HG03025 (cell line): ENCODE measurements at regions not wholly inside any gene's neighbourhood (a gene's known extent, or its start where the extent isn't known, plus 50 kb on each side); places are given as distances from the start of the nearest gene placed in this dataset.
"Not testable (repeated sequence)": the region's sequence is repeated elsewhere in the genome, so short reads cannot be mapped to it uniquely, and the experiment has no call there.

ENCODE experiments used
- ATAC-seq: cut with Tn5 transposase; IDR thresholded peaks from one replicate; pipeline ENCODE4 v1.9.1; 2021; ENCODE audit warnings: mild to moderate bottlenecking, moderate library complexity; ENCODE audit not compliant: unreplicated experiment, low FRiP score

DNA sequence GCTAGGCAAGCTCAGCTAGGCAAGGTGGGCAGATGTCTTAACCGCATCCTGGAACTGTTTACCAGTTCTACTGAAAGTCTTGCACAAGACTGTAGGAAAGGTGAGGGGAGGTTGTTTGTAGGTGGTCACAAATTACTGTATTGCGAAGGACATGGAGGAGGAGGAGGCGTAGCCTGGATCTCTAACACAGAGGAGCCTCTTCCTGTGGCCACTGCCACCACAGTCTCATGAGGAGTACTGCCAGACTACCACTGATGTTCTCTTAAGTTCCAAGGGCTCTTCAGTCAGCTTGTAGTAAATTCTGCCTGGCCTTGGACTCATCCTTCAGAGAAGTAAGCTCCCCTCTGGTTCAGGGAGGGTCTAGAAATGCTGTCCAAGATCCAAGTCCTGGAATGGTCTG is 258.6 kb downstream of the FAT4 start:
- ATAC-seq, result no peak

- no peak for ATAC-seq
Measured at GRCh38 chr4:125573786-125574185, 259.0 kb downstream of the FAT4 start.

DNA sequence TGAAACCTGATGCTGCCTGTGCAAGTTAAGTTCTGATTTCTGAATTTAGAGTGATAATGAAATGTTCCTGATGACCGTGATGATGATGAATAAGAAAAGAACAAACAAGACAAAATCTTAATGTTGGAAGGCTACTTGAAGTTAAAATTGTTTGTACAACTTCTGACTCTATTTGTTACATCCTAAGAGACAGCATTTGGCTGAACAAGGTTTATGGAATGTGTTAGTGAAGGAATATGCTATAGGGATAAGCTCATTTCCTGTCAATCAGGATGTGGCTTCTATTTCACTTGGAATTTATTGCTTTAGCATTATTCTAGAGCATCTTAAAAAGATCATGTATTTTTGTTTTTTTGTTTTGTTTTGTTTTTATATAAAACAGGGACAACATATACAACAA is 267.5 kb downstream of the FAT4 start:
- no peak for ATAC-seq

DNA sequence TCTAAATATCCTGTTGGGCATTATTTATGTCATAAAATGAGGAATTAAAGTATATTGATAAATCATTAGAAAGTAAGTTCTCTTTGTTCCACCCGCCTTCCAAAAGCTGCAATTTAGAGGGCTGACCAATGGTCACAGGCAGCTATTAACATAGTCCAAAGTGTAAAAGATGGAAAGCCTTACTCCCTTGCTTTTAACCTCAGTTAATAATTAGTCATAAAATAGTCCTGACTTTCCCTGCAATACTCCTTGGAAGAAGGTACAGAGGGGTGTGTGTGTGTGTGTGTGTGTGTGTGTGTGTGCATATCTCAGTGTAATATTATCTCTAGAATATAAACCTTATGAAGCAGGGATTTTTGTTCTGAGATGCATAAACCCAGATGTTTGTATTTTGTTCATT is 275.4 kb downstream of the FAT4 start:
- no peak for ATAC-seq

GRCh38 chr4:125591290-125591689 is 276.5 kb downstream of the FAT4 start:
- no peak for ATAC-seq

DNA sequence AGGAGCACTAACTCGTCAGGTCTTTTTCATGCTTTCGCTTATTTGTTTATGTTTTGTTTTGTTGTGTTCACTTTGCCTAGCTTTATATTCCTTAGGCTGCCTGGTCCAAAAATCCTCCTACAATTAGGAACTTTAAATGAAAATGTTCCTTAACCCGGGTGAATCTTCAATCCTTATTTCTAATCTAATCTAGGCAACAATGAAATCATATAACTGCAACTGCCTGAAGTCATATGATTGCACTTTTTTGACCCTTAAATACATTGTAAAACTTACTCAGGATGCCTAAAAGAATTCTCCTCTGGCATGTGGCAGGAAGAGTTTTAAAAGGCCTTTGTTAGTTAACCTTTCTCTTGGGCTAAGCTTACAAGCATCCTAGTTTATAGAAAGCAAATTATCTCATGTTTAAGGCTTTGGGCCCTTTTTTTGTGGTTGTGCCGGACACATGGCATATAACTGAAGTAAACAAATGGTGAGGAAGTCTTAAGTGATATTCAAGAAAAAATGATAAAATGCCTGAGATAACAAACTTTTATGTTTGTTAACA is 279.4 kb downstream of the FAT4 start:
- ATAC-seq, result no peak

DNA sequence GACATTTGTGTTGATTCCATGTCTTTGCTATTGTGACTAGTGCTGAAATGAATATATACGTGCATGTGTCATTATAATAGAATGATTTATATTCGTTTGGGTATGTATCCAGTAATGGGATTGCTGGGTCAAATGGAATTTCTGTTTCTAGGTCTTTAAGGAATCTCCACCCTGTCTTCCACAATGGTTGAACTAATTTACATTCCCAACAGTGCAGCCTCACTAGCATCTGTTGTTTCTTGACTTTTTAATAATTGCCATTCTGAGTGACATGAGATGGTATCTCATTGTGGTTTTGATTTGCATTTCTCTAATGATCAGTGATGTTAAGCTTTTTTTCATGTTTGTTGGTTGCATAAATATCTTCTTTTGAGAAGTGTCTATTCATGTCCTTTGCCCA is 291.2 kb downstream of the FAT4 start:
- ATAC-seq, result not testable (repeated sequence)

GRCh38 chr4:125620066-125620860 is 305.5 kb downstream of the FAT4 start:
- no peak for ATAC-seq

DNA sequence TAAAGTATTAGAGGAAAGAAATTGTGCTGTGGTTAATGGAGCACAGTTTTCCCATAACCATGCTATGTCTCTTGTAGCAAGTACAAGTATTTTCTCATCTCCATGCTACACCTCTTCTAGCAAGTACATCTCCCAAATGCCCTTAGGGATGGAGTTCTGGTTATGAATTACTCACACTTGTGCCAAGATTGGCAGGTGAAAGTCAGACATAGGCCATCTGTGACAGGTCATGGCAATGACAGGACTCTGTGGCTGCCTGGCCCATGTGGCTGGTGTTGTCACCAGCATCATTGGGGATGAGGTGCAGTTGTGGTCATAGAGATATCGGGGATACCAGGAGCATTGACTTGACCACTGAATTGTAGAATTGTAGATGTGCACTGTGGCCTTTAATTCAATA is 310.2 kb downstream of the FAT4 start:
- ATAC-seq, result no peak

DNA sequence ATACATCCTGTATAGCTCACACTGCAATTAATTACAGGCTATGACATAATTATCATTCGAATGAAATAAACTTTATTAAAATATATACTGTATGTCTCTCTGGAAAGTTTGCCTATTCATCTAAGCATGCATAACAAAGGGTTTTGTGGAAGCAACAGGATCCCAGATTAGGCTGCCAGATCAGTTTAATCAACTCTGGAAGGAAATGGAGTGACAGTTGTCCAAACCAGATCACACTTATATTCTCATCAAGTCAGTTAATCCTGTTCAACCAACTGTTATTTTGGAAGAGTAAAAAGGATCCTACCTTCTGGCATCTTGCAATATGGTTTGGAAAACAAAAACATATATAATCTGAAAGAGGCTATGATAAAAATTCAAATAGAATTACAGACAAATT is 312.2 kb downstream of the FAT4 start:
- ATAC-seq, result no peak

DNA sequence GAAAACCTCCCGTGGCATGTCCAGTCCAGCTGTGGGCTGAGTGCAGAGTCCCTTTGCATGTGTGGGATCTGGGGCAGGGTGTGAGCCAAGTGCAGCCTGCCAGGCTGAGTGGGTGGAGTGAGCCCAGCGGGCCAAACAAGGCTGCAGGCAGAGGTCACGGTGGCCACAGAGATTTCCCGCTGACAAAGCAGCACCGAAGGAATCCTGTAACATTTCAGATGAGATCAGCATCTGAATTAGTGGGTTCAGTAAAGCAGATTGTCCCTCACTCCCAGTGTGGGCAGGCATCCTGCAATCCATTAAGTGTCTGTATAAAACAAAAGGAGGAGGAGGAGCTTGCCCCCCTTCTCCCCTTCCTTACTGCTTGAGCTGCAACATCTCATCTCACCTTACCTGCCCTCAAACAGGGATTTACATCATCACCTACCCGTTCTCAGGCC is 324.4 kb downstream of the FAT4 start:
- no peak for ATAC-seq

- no peak for ATAC-seq
Measured at GRCh38 chr4:125641611-125642010, 326.9 kb downstream of the FAT4 start.

DNA sequence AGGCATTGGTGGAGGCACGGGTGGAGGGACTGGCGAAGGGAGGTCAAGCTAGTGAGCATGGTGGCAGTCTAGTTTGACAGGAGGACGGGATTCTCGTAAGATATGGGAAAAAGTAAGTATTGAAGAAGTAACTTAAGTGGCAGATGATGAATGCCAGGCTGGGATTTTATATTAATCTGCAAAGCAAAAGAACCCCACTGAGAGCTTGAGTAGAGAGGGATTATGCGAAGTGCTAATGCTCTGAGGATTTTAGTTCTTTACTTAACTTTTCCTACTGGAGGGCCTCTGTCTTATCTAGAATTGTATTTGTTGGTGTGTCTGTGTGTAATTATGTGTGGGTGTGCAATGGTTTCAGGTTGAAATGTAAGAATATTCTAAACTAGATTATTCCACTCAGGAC is 327.9 kb downstream of the FAT4 start:
- ATAC-seq, result no peak

- no peak for ATAC-seq
Measured at GRCh38 chr4:125649452-125649851, 334.7 kb downstream of the FAT4 start.

- ATAC-seq, result no peak
Measured at GRCh38 chr4:125650557-125650956, 335.8 kb downstream of the FAT4 start.

DNA sequence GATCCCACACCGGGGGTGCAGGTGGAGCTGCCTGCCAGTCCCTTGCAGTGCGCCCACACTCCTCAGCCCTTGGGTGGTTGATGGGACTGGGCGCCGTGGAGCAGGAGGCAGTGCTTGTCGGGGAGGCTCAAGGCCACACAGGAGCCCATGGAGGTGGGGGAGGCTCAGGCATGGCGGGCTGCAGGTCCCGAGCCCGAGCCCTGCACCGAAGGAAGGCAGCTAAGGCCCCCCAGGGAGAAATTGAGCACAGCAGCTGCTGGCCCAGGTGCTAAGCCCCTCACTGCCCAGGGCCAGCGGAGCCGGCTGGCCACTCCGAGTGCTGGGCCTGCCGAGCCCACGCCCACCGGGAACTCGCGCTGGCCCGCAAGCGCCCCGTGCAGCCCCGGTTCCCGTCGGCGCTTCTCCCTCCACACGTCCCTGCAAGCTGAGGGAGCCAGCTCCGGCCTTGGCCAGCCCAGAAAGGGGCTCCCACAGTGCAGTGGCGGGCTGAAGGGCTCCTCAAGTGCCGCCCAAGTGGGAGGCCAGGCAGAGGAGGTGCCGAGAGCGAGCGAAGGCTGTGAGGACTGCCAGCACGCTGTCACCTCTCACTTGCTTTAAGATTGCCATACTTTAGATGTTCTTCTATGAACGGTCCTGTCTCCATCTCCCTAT is 337.1 kb downstream of the FAT4 start:
- ATAC-seq, result not testable (repeated sequence)

- no peak for ATAC-seq
Measured at GRCh38 chr4:125658773-125659172, 344.0 kb downstream of the FAT4 start.

DNA sequence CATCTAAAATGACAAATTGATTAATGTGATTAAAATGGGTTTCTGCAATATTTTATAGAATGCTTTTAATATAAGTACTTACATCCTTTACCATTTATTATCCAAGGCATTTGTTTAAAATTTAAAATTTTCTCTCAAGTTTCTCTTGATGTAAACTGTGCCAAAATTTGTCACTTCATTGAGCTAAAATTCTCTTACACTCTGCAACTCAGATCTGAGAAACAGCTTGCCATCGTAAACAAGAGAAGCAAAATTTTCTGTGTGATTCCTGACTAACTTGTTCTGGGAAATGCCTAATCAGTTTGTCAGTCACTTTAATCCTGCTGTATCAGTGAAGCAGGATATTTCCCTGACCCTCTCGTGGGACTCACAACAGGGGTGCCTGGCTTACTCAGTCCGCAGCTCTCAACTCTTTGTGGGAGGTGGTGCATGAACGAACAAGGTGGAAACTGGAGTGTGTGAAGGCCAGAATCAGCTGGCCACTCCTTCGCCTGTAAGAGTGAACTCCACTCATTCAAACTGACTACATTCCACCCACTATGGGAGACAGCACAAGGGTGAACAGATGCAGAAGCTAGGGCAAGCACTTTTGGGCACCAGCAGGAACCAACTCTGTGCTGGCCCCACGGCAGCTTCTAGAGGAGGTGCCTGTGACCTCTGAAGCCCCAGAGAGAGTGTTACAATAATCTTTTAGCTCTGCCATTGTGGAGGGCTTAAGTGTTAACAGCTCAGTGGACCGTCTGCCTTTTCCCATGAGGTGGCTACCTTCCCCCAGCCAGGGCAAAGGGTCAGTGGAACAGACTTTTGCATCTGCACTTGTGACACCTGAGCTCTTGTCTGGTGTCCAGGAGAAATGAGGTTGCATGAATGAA is 349.4 kb downstream of the FAT4 start:
- ATAC-seq, result no peak

- ATAC-seq, result no peak
Measured at GRCh38 chr4:125666635-125667034, 351.9 kb downstream of the FAT4 start.

DNA sequence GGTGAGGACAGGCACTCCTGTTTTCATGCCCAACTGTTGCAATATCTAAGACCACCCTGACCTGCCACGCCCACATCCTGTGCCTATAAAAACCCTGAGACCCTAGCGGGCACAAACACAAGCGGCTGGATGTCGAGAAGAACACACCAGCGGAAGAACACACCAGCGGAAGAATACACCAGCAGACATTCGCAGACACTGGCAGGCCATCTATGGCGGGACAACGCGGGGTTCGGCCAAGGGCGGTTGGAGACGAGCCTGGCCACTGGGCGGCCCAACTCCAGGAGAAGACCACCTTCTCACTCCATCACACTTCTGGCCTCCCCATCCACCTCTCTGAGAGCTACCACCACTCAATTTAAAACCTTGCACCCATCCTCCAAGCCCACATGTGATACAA is 361.4 kb downstream of the FAT4 start:
- ATAC-seq, result no peak

GRCh38 chr4:125676583-125676982 is 361.8 kb downstream of the FAT4 start:
- no peak for ATAC-seq
